HG03139 (cell line): ENCODE measurements at regions not wholly inside any gene's neighbourhood (a gene's known extent, or its start where the extent isn't known, plus 50 kb on each side); places are given as distances from the start of the nearest gene placed in this dataset.
A peak's percentile ranks its signal among the peaks of the same experiment; 100 is the strongest.
"Not testable (repeated sequence)": the region's sequence is repeated elsewhere in the genome, so short reads cannot be mapped to it uniquely, and the experiment has no call there.

Source experiments
- ATAC-seq: cut with Tn5 transposase; IDR thresholded peaks from one replicate; pipeline ENCODE4 v1.9.1; 2021; ENCODE audit not compliant: unreplicated experiment

DNA sequence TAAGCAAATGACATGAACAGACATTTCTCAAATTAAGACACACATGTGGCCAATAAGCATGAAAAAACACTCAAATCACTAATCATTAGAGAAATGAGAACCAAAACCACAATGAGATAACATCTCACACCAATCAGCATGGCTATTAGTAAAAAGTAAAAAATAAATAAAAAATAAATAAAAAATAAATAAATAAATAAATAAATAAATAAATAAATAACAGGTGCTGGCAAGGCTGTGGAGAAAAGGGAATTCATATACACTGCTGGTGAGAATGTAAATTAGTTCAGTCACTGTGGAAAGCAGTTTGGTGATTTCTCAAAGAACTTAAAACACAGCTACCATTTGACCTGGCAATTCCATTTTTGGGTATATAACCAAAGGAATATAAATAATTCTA lies 167.1 kb upstream of the CNKSR2 start:
- no peak for ATAC-seq

- ATAC-seq, result not testable (repeated sequence)
Measured at GRCh38 chrX:21219208-21219607, 155.0 kb upstream of the CNKSR2 start.

GRCh38 chrX:21225643-21226042 lies 148.6 kb upstream of the CNKSR2 start:
- no peak for ATAC-seq

GRCh38 chrX:21228974-21229373 lies 145.2 kb upstream of the CNKSR2 start:
- ATAC-seq, result not testable (repeated sequence)

DNA sequence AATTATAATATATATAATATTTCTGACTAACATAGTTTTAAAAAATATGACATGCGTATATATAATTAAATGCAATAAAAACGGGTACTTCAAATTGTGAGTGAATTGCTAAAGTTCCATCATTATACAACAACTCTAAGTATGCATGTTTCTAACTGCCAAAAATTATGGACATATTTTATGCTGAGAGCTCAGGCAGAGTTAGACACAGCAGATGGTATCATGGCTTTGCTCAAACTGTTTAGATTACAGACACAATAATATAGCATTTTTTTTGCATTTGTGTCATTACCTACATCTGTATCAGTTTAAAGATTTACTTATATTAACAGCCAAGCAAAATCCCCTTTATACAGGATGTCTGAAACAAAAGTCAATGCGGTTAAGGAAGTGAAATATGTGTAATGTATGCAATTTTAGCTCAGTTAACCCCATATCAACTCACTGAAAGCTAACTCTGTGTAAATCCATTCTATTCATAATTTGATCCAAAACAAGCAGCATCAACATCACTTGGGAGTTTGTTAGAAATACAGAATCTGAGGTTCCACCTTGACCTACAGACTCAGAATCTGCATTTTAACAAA lies 119.1 kb upstream of the CNKSR2 start:
- ATAC-seq, result peak; percentile 93

GRCh38 chrX:21266949-21267348 lies 107.3 kb upstream of the CNKSR2 start:
- ATAC-seq, result no peak

DNA sequence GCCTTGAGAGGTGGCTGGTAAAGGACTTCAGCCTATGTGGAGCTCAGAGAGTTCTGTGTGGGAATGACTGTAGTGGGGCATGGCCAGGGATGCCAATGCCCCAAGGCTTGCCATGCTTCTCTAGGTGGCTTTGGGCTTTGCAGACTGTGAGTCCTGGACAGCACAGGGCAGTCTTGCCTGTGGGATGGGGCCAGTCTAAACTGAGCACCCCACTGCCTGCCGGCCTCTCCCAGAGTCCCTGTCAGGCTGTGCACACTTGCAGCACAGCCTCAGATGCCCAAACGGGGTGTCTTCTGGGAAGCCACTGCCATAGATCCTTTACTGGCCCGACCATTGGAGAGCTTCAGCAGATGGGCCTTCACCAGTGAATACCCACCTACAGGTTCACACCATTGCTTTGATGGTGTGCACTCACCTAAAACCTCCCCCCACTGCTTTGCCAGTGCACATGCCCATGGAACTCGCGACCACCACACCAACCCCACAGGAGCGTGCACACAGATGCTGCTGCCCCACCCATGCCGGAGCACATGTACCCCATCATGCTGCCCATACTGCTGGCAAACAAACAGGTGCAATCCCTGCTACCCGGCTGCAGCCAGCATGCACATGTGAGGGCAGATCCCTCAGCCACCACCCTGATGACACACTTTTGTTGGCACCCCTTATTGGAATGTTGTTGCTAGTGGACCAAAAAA lies 97.3 kb upstream of the CNKSR2 start:
- ATAC-seq, result no peak

GRCh38 chrX:21289232-21289631 lies 85.0 kb upstream of the CNKSR2 start:
- ATAC-seq, result no peak

GRCh38 chrX:21295246-21295820 lies 78.9 kb upstream of the CNKSR2 start:
- ATAC-seq, result no peak

- no peak for ATAC-seq
Measured at GRCh38 chrX:21305799-21306336, 68.3 kb upstream of the CNKSR2 start.

DNA sequence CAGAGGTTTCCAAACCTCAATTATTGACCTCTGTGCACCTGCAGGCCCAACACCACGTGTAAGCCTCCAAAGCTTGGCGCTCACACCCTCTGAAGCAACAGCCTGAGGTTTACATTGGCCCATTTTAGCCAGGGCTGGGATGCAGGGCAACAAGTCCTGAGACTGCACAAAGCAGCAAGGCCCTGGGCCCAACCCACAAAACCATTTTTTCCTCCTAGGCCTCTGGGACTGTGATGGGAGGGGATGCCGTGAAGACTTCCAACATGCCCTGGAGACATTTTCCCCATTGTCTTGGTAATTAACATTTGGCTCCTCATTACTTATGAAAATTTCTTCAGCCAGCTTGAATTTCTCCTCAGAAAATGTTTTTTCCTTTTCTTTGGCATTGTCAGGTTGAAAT lies 54.9 kb upstream of the CNKSR2 start:
- no peak for ATAC-seq
